HepG2 (cell line): ENCODE measurements at regions not wholly inside any gene's neighbourhood (a gene's known extent, or its start where the extent isn't known, plus 50 kb on each side); places are given as distances from the start of the nearest gene placed in this dataset.

Source experiments
- ARID2 ChIP-seq: sonication (generic); formaldehyde crosslinking; IDR thresholded peaks from 2 replicates; pipeline ENCODE4 v1.8.1; 2022; ENCODE audit warnings: mild to moderate bottlenecking, missing genetic modification reagents, borderline replicate concordance
- ATF5 ChIP-seq: sonication (generic); formaldehyde crosslinking; IDR thresholded peaks from 2 replicates; pipeline ENCODE4 v1.4.0; 2020; ENCODE audit warnings: mild to moderate bottlenecking, low read depth, missing genetic modification reagents
- GTF2F1 ChIP-seq: fragments of 150-350 bp; IDR thresholded peaks from 2 replicates; pipeline ENCODE4 v1.6.1; 2014; ENCODE audit warnings: low read length
- HES4 ChIP-seq: sonication (generic); formaldehyde crosslinking; IDR thresholded peaks from 2 replicates; pipeline ENCODE4 v1.9.0; 2021; ENCODE audit warnings: mild to moderate bottlenecking, missing genetic modification reagents, borderline replicate concordance
- ISL2 ChIP-seq: sonication (generic); formaldehyde crosslinking; IDR thresholded peaks from 2 replicates; pipeline ENCODE4 v1.5.0; 2020; ENCODE audit warnings: missing genetic modification reagents
- NCOA2 ChIP-seq: sonication (generic); formaldehyde crosslinking; IDR thresholded peaks from 2 replicates; pipeline ENCODE4 v1.8.0; 2022; ENCODE audit warnings: inconsistent platforms
- NR0B2 ChIP-seq: sonication (generic); formaldehyde crosslinking; IDR thresholded peaks from 2 replicates; pipeline ENCODE4 v1.4.0; 2020; ENCODE audit warnings: mild to moderate bottlenecking, missing genetic modification reagents
- POGK ChIP-seq: sonication (generic); formaldehyde crosslinking; conservative IDR thresholded peaks from 2 replicates; pipeline ENCODE4 v1.8.0; 2022; ENCODE audit warnings: mild to moderate bottlenecking, moderate library complexity, missing genetic modification reagents
- RELA ChIP-seq: sonication (generic); formaldehyde crosslinking; IDR thresholded peaks from 2 replicates; pipeline ENCODE4 v1.4.0; 2020; ENCODE audit warnings: missing genetic modification reagents
- RXRB ChIP-seq: IDR thresholded peaks from 2 replicates; pipeline ENCODE4 v1.6.1; 2016; ENCODE audit warnings: borderline replicate concordance, missing genetic modification reagents, missing compliant biosample characterization
- SAFB2 ChIP-seq: sonication (generic); formaldehyde crosslinking; IDR thresholded peaks from 2 replicates; pipeline ENCODE4 v1.5.1; 2020; ENCODE audit warnings: missing genetic modification reagents, low read depth, mild to moderate bottlenecking, borderline replicate concordance
- SOX13 ChIP-seq, 3 experiments: fragments of 450-650 bp in 1 of 3; sonication (generic) in 1 of 3; formaldehyde crosslinking in 1 of 3; IDR thresholded peaks in 2 of 3; conservative IDR thresholded peaks in 1 of 3; 2 replicates each; pipeline versions ENCODE4 v1.5.0 to v1.6.1; 2016 to 2020; ENCODE audit warnings: antibody characterized with exemption in 1 of 3, mild to moderate bottlenecking in 1 of 3, missing compliant biosample characterization in 1 of 3, missing genetic modification reagents in 1 of 3, moderate library complexity in 1 of 3
- SOX6 ChIP-seq, 2 experiments: fragments of 450-650 bp in 1 of 2; sonication (generic) in 1 of 2; formaldehyde crosslinking in 1 of 2; IDR thresholded peaks; 2 replicates each; pipeline versions ENCODE4 v1.4.0 to v1.6.1; 2017 to 2020; ENCODE audit warnings: antibody characterized with exemption in 1 of 2, mild to moderate bottlenecking in 1 of 2, missing genetic modification reagents in 1 of 2
- SPEN ChIP-seq: sonication (generic); formaldehyde crosslinking; IDR thresholded peaks from 2 replicates; pipeline ENCODE4 v1.5.1; 2020; ENCODE audit warnings: low read depth, mild to moderate bottlenecking, missing genetic modification reagents
- U2AF1 ChIP-seq: fragments of 200-400 bp; formaldehyde crosslinking; optimal IDR thresholded peaks from 2 replicates; pipeline ENCODE3; 2017; ENCODE audit warnings: mild to moderate bottlenecking, low read depth, low read length
- ZHX2 ChIP-seq, 2 experiments: sonication (generic) in 1 of 2; formaldehyde crosslinking in 1 of 2; IDR thresholded peaks; 2 replicates each; pipeline versions ENCODE4 v1.6.1 to v1.9.0; 2014 to 2022; ENCODE audit warnings: antibody characterized with exemption in 1 of 2, borderline replicate concordance in 1 of 2, inconsistent platforms in 1 of 2, low read depth in 1 of 2, missing genetic modification reagents in 1 of 2
- ZNF329 ChIP-seq: sonication (generic); formaldehyde crosslinking; IDR thresholded peaks from 2 replicates; pipeline ENCODE4 v1.9.0; 2021; ENCODE audit warnings: low read depth, mild to moderate bottlenecking, missing genetic modification reagents
- ZNF431 ChIP-seq: sonication (generic); formaldehyde crosslinking; IDR thresholded peaks from 2 replicates; pipeline ENCODE4 v1.9.0; 2022; ENCODE audit warnings: missing genetic modification reagents, low read depth, mild to moderate bottlenecking, borderline replicate concordance
- ZNF598 ChIP-seq: sonication (generic); formaldehyde crosslinking; IDR thresholded peaks from 2 replicates; pipeline ENCODE4 v1.5.1; 2020; ENCODE audit warnings: mild to moderate bottlenecking, missing genetic modification reagents, borderline replicate concordance

GRCh38 chr3:63095-63765, 133.3 kb upstream of the CHL1 start (continued):
- TF ChIP-seq SOX13 (IDR thresholded peaks at IDR 0.05) (no peak), SOX13 (CRISPR knock-in tag; conservative IDR thresholded peaks at IDR 0.05 in 1 of 2, IDR thresholded peaks at IDR 0.05 in 1 of 2) (peak in 1 of 2 experiments; percentile 74; a peak in 2 of 4 replicates), HES4 (CRISPR knock-in tag) (no peak), NCOA2 (CRISPR knock-in tag) (peak; percentile 74), POGK (CRISPR knock-in tag) (no peak), U2AF1 (no peak), ZNF598 (CRISPR knock-in tag) (no peak), ZNF431 (CRISPR knock-in tag) (no peak), ARID2 (CRISPR knock-in tag) (no peak), RXRB (CRISPR knock-in tag) (0 out of 2 replicates have a peak, but pooled peaks have one; percentile 19), ISL2 (peak; percentile 42; the same call in 1 of the 2 replicates), SOX6 (IDR thresholded peaks at IDR 0.05) (no peak), SOX6 (CRISPR knock-in tag; IDR thresholded peaks at IDR 0.05) (peak; percentile 32; the same call in 1 of the 2 replicates), ATF5 (CRISPR knock-in tag) (no peak), SAFB2 (CRISPR knock-in tag) (no peak), ZHX2 (IDR thresholded peaks at IDR 0.05; ENCODE audit: low read depth) (no peak), ZHX2 (CRISPR knock-in tag; IDR thresholded peaks at IDR 0.05; ENCODE audit: borderline replicate concordance) (no peak), SPEN (no peak), NR0B2 (no peak), ZNF329 (CRISPR knock-in tag) (no peak), RELA (CRISPR knock-in tag) (no peak), GTF2F1 (no peak)
